SK-N-SH treated with all-trans-retinoic acid at 6 μM for 48 hours (cell line): ENCODE measurements at regions not wholly inside any gene's neighbourhood (a gene's known extent, or its start where the extent isn't known, plus 50 kb on each side); places are given as distances from the start of the nearest gene placed in this dataset.
"Not testable (repeated sequence)": the region's sequence is repeated elsewhere in the genome, so short reads cannot be mapped to it uniquely, and the experiment has no call there.

Experiments
- ATAC-seq: fragments of 200-7000 bp; cut with Tn5 transposase; 3 replicates; pipeline ENCODE4 v1.9.1; 2020; ENCODE audit warnings: mild to moderate bottlenecking, moderate library complexity
- ARNTL ChIP-seq: fragments of 450-650 bp; formaldehyde crosslinking; IDR thresholded peaks from 2 replicates; pipeline ENCODE4 v1.5.0; 2020; ENCODE audit warnings: low read depth, mild to moderate bottlenecking, moderate library complexity, borderline replicate concordance
- BACH2 ChIP-seq: fragments of 250-450 bp; sonication (Bioruptor Pico); IDR thresholded peaks from 2 replicates; pipeline ENCODE4 v1.9.0; 2021; ENCODE audit warnings: mild to moderate bottlenecking, borderline replicate concordance
- CSDC2 ChIP-seq: fragments of 250-450 bp; sonication (Bioruptor Pico); IDR thresholded peaks from 2 replicates; pipeline ENCODE4 v1.5.0; 2020; ENCODE audit warnings: mild to moderate bottlenecking, moderate library complexity
- ESRRG ChIP-seq: fragments of 250-450 bp; sonication (Bioruptor Pico); IDR thresholded peaks from 2 replicates; pipeline ENCODE4 v1.6.1; 2021; ENCODE audit warnings: mild to moderate bottlenecking
- ISL1 ChIP-seq: fragments of 250-450 bp; sonication (Bioruptor Pico); IDR thresholded peaks from 2 replicates; pipeline ENCODE4 v2.1.2; 2022; ENCODE audit warnings: mild to moderate bottlenecking, moderate library complexity
- OSR1 ChIP-seq: fragments of 250-450 bp; sonication (Bioruptor Pico); IDR thresholded peaks from 2 replicates; pipeline ENCODE4 v1.8.0; 2022; ENCODE audit warnings: moderate library complexity, mild to moderate bottlenecking, inconsistent platforms
- PATZ1 ChIP-seq: fragments of 250-450 bp; sonication (Bioruptor Pico); IDR thresholded peaks from 2 replicates; pipeline ENCODE4 v1.8.0; 2020; ENCODE audit warnings: mild to moderate bottlenecking, moderate library complexity, borderline replicate concordance
- PPARA ChIP-seq: fragments of 250-450 bp; sonication (Bioruptor Pico); IDR thresholded peaks from 2 replicates; pipeline ENCODE4 v1.5.0; 2020; ENCODE audit warnings: mild to moderate bottlenecking, borderline replicate concordance
- RARB ChIP-seq: fragments of 250-450 bp; sonication (Bioruptor Pico); IDR thresholded peaks from 2 replicates; pipeline ENCODE4 v1.8.0; 2021; ENCODE audit warnings: mild to moderate bottlenecking, moderate library complexity
- SNAI2 ChIP-seq: fragments of 250-450 bp; sonication (Bioruptor Pico); IDR thresholded peaks from 2 replicates; pipeline ENCODE4 v1.5.0; 2020; ENCODE audit warnings: mild to moderate bottlenecking, moderate library complexity
- TCF4 ChIP-seq: fragments of 250-450 bp; sonication (Bioruptor Pico); IDR thresholded peaks from 2 replicates; pipeline ENCODE4 v1.8.0; 2021; ENCODE audit warnings: mild to moderate bottlenecking, moderate library complexity, borderline replicate concordance
- TOX ChIP-seq: fragments of 250-450 bp; sonication (Bioruptor Pico); IDR thresholded peaks from 2 replicates; pipeline ENCODE4 v1.8.0; 2021; ENCODE audit warnings: mild to moderate bottlenecking, moderate library complexity, borderline replicate concordance
- TSHZ2 ChIP-seq: fragments of 250-450 bp; sonication (Bioruptor Pico); IDR thresholded peaks from 2 replicates; pipeline ENCODE4 v1.5.0; 2020; ENCODE audit warnings: mild to moderate bottlenecking, moderate library complexity
- ZC3H10 ChIP-seq: fragments of 250-450 bp; sonication (Bioruptor Pico); IDR thresholded peaks from 2 replicates; pipeline ENCODE4 v1.5.1; 2021; ENCODE audit warnings: mild to moderate bottlenecking, moderate library complexity
- ZFP3 ChIP-seq: fragments of 250-450 bp; sonication (Bioruptor Pico); IDR thresholded peaks from 2 replicates; pipeline ENCODE4 v1.5.0; 2020; ENCODE audit warnings: mild to moderate bottlenecking, moderate library complexity
- ZFP30 ChIP-seq: fragments of 450-650 bp; formaldehyde crosslinking; IDR thresholded peaks from 2 replicates; pipeline ENCODE4 v1.5.0; 2022; ENCODE audit warnings: mild to moderate bottlenecking, moderate library complexity
- ZNF565 ChIP-seq: fragments of 450-650 bp; formaldehyde crosslinking; conservative IDR thresholded peaks from 2 replicates; pipeline ENCODE4 v1.5.0; 2020; ENCODE audit warnings: low read depth, mild to moderate bottlenecking, moderate library complexity
- ZNF70 ChIP-seq: fragments of 450-650 bp; formaldehyde crosslinking; IDR thresholded peaks from 2 replicates; pipeline ENCODE4 v1.5.0; 2020; ENCODE audit warnings: mild to moderate bottlenecking, moderate library complexity
- ZNF8 ChIP-seq: fragments of 450-650 bp; formaldehyde crosslinking; IDR thresholded peaks from 2 replicates; pipeline ENCODE4 v1.5.0; 2020; ENCODE audit warnings: mild to moderate bottlenecking, moderate library complexity
- TF ChIP-seq, protein P1 (sequence below): fragments of 250-450 bp; sonication (Bioruptor Pico); IDR thresholded peaks from 2 replicates; pipeline ENCODE4 v1.8.0; 2021; ENCODE audit warnings: low read depth, mild to moderate bottlenecking, moderate library complexity, borderline replicate concordance
- TF ChIP-seq, protein P2 (sequence below): fragments of 250-450 bp; sonication (Bioruptor Pico); IDR thresholded peaks from 2 replicates; pipeline ENCODE4 v1.5.1; 2021; ENCODE audit warnings: mild to moderate bottlenecking, moderate library complexity

GRCh38 chr7:49023345-49024328, 99.3 kb downstream of the CDC14C start:
- ATAC-seq, result no peak

DNA sequence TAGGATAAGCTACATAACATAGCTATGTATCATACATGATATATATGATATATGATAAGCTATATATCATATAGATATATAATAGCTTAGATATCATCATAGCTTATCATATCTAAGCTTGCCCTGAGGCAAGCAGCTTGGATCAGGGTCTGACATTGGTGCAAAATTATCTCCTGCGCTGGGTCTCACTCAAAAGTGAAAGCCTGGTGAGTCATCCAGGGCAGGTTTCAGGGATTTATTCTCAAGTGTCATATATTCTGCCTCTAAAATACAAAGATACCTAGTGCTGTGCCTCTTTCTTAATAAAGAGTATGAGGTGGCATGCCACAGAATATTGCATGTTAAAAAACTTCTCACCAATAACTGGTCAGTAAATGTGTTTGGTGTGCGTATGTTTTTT, 105.9 kb downstream of the CDC14C start:
- TF ChIP-seq TOX (CRISPR knock-in tag), result no peak
- TF ChIP-seq, protein P1, sequence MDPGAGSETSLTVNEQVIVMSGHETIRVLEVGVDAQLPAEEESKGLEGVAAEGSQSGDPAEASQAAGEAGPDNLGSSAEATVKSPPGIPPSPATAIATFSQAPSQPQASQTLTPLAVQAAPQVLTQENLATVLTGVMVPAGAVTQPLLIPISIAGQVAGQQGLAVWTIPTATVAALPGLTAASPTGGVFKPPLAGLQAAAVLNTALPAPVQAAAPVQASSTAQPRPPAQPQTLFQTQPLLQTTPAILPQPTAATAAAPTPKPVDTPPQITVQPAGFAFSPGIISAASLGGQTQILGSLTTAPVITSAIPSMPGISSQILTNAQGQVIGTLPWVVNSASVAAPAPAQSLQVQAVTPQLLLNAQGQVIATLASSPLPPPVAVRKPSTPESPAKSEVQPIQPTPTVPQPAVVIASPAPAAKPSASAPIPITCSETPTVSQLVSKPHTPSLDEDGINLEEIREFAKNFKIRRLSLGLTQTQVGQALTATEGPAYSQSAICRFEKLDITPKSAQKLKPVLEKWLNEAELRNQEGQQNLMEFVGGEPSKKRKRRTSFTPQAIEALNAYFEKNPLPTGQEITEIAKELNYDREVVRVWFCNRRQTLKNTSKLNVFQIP, result no peak
- no peak for TF ChIP-seq SNAI2 (CRISPR knock-in tag)
- no peak for TF ChIP-seq OSR1 (CRISPR knock-in tag)
- TF ChIP-seq ZNF8 (CRISPR knock-in tag), result no peak
- no peak for TF ChIP-seq TSHZ2
- TF ChIP-seq BACH2 (CRISPR knock-in tag), result no peak
- TF ChIP-seq ZFP30, result no peak
- no peak for TF ChIP-seq ZFP3 (CRISPR knock-in tag)
- TF ChIP-seq PPARA (CRISPR knock-in tag), result no peak
- no peak for TF ChIP-seq ESRRG (CRISPR knock-in tag)
- no peak for TF ChIP-seq ARNTL (CRISPR knock-in tag)
- no peak for ATAC-seq

More at GRCh38 chr7:49023345-49024328, 99.3 kb downstream of the CDC14C start:
- TF ChIP-seq RARB (CRISPR knock-in tag) (no peak), ZFP30 (no peak), PATZ1 (CRISPR knock-in tag) (no peak), BACH2 (CRISPR knock-in tag) (no peak), SNAI2 (CRISPR knock-in tag) (no peak), ZNF8 (CRISPR knock-in tag) (no peak), CSDC2 (CRISPR knock-in tag) (no peak), ZC3H10 (CRISPR knock-in tag) (no peak), TOX (CRISPR knock-in tag) (no peak), TCF4 (no peak), ZNF70 (no peak), OSR1 (CRISPR knock-in tag) (no peak), ZNF565 (CRISPR knock-in tag) (no peak), PPARA (CRISPR knock-in tag) (no peak), ESRRG (CRISPR knock-in tag) (no peak), ISL1 (no peak), ZFP3 (CRISPR knock-in tag) (no peak)
- TF ChIP-seq, protein P1, result no peak
- TF ChIP-seq, protein P2, sequence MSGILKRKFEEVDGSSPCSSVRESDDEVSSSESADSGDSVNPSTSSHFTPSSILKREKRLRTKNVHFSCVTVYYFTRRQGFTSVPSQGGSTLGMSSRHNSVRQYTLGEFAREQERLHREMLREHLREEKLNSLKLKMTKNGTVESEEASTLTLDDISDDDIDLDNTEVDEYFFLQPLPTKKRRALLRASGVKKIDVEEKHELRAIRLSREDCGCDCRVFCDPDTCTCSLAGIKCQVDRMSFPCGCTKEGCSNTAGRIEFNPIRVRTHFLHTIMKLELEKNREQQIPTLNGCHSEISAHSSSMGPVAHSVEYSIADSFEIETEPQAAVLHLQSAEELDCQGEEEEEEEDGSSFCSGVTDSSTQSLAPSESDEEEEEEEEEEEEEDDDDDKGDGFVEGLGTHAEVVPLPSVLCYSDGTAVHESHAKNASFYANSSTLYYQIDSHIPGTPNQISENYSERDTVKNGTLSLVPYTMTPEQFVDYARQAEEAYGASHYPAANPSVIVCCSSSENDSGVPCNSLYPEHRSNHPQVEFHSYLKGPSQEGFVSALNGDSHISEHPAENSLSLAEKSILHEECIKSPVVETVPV (CRISPR knock-in tag), result no peak
- TF ChIP-seq, all 23 proteins: peak for 0

GRCh38 chr7:49033140-49033539, 108.8 kb downstream of the CDC14C start:
- ATAC-seq, result not testable (repeated sequence)
